ENCODE measurements at regions not wholly inside any gene's neighbourhood (a gene's known extent, or its start where the extent isn't known, plus 50 kb on each side); places are given as distances from the start of the nearest gene placed in this dataset.

DNA sequence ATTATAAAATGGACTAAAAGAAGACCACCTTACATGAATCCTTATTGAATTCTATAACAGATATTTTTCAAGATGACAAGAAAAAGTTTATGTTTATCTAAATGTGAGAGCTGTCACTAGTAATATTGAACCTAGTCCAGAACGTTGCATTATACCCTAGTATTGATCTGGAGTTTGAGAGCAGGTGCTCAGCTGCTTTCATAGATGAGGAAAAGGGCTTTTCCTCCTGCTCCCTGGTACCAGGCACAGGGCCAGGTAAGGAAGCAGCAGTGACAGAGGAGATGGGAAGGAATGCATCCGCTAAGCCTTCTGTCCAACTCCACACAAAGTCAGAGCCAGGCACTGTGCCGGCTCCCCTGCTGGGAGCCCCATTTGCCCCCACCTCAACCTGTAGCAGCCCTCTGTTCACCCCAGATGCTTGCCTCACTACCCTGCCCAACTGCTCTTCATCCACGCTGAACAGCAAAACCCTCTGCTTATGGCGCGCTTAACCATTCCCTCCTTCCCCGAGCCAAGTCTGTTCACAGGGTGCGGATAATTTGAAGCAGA is 393.1 kb downstream of the FRK start:
- TF ChIP-seq, protein P1, sequence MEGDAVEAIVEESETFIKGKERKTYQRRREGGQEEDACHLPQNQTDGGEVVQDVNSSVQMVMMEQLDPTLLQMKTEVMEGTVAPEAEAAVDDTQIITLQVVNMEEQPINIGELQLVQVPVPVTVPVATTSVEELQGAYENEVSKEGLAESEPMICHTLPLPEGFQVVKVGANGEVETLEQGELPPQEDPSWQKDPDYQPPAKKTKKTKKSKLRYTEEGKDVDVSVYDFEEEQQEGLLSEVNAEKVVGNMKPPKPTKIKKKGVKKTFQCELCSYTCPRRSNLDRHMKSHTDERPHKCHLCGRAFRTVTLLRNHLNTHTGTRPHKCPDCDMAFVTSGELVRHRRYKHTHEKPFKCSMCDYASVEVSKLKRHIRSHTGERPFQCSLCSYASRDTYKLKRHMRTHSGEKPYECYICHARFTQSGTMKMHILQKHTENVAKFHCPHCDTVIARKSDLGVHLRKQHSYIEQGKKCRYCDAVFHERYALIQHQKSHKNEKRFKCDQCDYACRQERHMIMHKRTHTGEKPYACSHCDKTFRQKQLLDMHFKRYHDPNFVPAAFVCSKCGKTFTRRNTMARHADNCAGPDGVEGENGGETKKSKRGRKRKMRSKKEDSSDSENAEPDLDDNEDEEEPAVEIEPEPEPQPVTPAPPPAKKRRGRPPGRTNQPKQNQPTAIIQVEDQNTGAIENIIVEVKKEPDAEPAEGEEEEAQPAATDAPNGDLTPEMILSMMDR (IDR thresholded peaks at IDR 0.05; ENCODE audit: low read length), result no peak
- no peak for TF ChIP-seq EZH2 (IDR thresholded peaks at IDR 0.05; ENCODE audit: borderline replicate concordance, low read length)

Data from OCI-LY1 (cell line).